OCI-LY1 (cell line): ENCODE measurements at regions not wholly inside any gene's neighbourhood (a gene's known extent, or its start where the extent isn't known, plus 50 kb on each side); places are given as distances from the start of the nearest gene placed in this dataset.

Source experiments
- H2AFZ ChIP-seq: fragments of 200-600 bp; sonication (generic), shearing (Covaris generic); 2 replicates; pipeline ENCODE4 v1.6.0; 2014; ENCODE audit warnings: antibody characterized with exemption, mild to moderate bottlenecking, low read length
- H3F3A ChIP-seq: fragments of 200-600 bp; sonication (generic), shearing (Covaris generic); 2 replicates; pipeline ENCODE4 v1.6.0; 2014; ENCODE audit warnings: mild to moderate bottlenecking, antibody characterized with exemption, low read length, moderate library complexity; ENCODE audit not compliant: insufficient read depth
- H3K27ac ChIP-seq: fragments of 200-600 bp; sonication (generic); 2 replicates; pipeline ENCODE4 v1.5.1; 2014; ENCODE audit warnings: low read length, mixed run types, mild to moderate bottlenecking, low read depth; ENCODE audit not compliant: poor library complexity, severe bottlenecking
- H3K27me3 ChIP-seq: fragments of 200-600 bp; sonication (generic); 2 replicates; pipeline ENCODE4 v1.6.0; 2014; ENCODE audit warnings: antibody characterized with exemption, mild to moderate bottlenecking, low read length, moderate library complexity; ENCODE audit not compliant: insufficient read depth
- H3K36me3 ChIP-seq: fragments of 200-600 bp; sonication (generic); 2 replicates; pipeline ENCODE4 v1.6.1; 2014; ENCODE audit warnings: mild to moderate bottlenecking, antibody characterized with exemption, low read length, moderate library complexity, mixed read lengths; ENCODE audit not compliant: insufficient read depth
- H3K4me1 ChIP-seq: fragments of 200-600 bp; sonication (generic); 2 replicates; pipeline ENCODE4 v1.5.1; 2014; ENCODE audit warnings: mild to moderate bottlenecking, low read length, moderate library complexity; ENCODE audit not compliant: insufficient read depth, severe bottlenecking
- H3K4me2 ChIP-seq: fragments of 200-600 bp; sonication (generic), shearing (Covaris generic); 2 replicates; pipeline ENCODE4 v1.6.1; 2014; ENCODE audit warnings: low read length
- H3K4me3 ChIP-seq: fragments of 200-600 bp; sonication (generic); 2 replicates; pipeline ENCODE4 v1.5.1; 2014; ENCODE audit warnings: low read length, low read depth, mild to moderate bottlenecking, mixed read lengths; ENCODE audit not compliant: poor library complexity, severe bottlenecking
- H3K79me2 ChIP-seq: fragments of 200-600 bp; shearing (Covaris generic); 2 replicates; pipeline ENCODE4 v1.6.1; 2016; ENCODE audit warnings: mixed run types, low read length, mixed read lengths; ENCODE audit not compliant: insufficient read depth
- H3K9ac ChIP-seq: fragments of 200-600 bp; sonication (generic), shearing (Covaris generic); 2 replicates; pipeline ENCODE4 v1.6.1; 2014; ENCODE audit warnings: mild to moderate bottlenecking, low read length, mixed read lengths
- H3K9me2 ChIP-seq: fragments of 200-600 bp; sonication (generic), shearing (Covaris generic); 2 replicates; pipeline ENCODE4 v1.6.1; 2014; ENCODE audit warnings: low read depth, mild to moderate bottlenecking, low read length, mixed read lengths
- H3K9me3 ChIP-seq: fragments of 200-600 bp; shearing (Covaris generic); 2 replicates; pipeline ENCODE4 v1.6.1; 2014; ENCODE audit warnings: low read length, mixed read lengths
- H4K20me1 ChIP-seq: fragments of 200-600 bp; sonication (generic), shearing (Covaris generic); 2 replicates; pipeline ENCODE4 v1.6.0; 2016; ENCODE audit warnings: mild to moderate bottlenecking, low read length; ENCODE audit not compliant: insufficient read depth
- CTCF ChIP-seq: fragments of 200-600 bp; sonication (generic), shearing (Covaris generic); IDR thresholded peaks from 2 replicates; pipeline ENCODE4 v1.5.1; 2017; ENCODE audit warnings: mild to moderate bottlenecking, antibody characterized with exemption, low read length, moderate library complexity, mixed read lengths
- EZH2 ChIP-seq: fragments of 200-600 bp; sonication (generic), shearing (Covaris generic); IDR thresholded peaks from 2 replicates; pipeline ENCODE4 v1.8.0; 2017; ENCODE audit warnings: borderline replicate concordance, mixed run types, mild to moderate bottlenecking, antibody characterized with exemption, low read length, moderate library complexity, mixed read lengths

- no peaks in the 10 kb centered on the region for H3K9me3 ChIP-seq
- no peaks in the 10 kb centered on the region for H3K79me2 ChIP-seq
- H3K4me2 ChIP-seq = no peak overlapping the region
- H3K4me1 ChIP-seq = peaks cover 3% of the 10 kb centered on the region
- 0 out of 2 replicates have a peak, but pooled peaks cover 3% of the 10 kb centered on the region for H3K36me3 ChIP-seq
- no peak overlapping the region for H3K27ac ChIP-seq
- TF ChIP-seq CTCF = no peak
- no peak for TF ChIP-seq EZH2
- H3K9me2 ChIP-seq = no peaks in the 10 kb centered on the region
- no peak overlapping the region for H2AFZ ChIP-seq
- no peaks in the 10 kb centered on the region for H3F3A ChIP-seq
- no peak overlapping the region for H3K4me3 ChIP-seq
- H3K27me3 ChIP-seq = no peaks in the 10 kb centered on the region
- H4K20me1 ChIP-seq = no peaks in the 10 kb centered on the region
- no peak overlapping the region for H3K9ac ChIP-seq
These were observed 525.5 kb upstream of the ZFP42 start for GRCh38 chr4:187470061-187470460.

DNA sequence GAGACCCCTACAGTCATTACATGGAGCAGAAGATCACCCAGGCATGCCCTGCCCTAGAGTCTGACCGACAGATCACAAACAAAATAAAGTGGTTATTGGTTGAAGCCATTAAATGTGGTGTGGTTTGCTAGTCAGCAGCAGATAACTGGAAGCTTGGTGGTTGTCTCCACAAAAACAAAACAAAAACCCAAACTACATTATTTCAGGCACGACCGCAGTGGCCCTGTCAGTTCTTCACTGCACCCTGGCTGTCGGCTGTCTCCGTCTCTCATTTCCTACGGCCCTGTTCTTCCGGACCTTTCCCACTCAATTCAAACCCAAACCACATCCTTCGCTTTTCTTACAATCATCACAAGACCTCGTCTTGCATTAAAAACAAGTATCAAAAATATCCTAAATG is 521.3 kb upstream of the ZFP42 start:
- no peaks in the 10 kb centered on the region for H3K27me3 ChIP-seq
- TF ChIP-seq EZH2 (no peak), CTCF (no peak)
- H3K4me3 ChIP-seq = no peak overlapping the region
- no peak overlapping the region for H3K27ac ChIP-seq
- H3K79me2 ChIP-seq = no peaks in the 10 kb centered on the region
- H3K9me3 ChIP-seq = no peaks in the 10 kb centered on the region
- peaks cover 21% of the 10 kb centered on the region for H3K4me1 ChIP-seq
- no peaks in the 10 kb centered on the region for H3K36me3 ChIP-seq
- no peak overlapping the region for H3K4me2 ChIP-seq
- no peaks in the 10 kb centered on the region for H4K20me1 ChIP-seq
- no peak overlapping the region for H3K9ac ChIP-seq
- no peaks in the 10 kb centered on the region for H3K9me2 ChIP-seq
- no peaks in the 10 kb centered on the region for H3F3A ChIP-seq
- H2AFZ ChIP-seq = no peak overlapping the region

GRCh38 chr4:187475901-187476300 is 519.7 kb upstream of the ZFP42 start:
- Histone ChIP-seq H3K4me3 (no peak overlapping the region), H4K20me1 (no peaks in the 10 kb centered on the region), H3K9ac (no peak overlapping the region), H3K4me1 (peaks cover 27% of the 10 kb centered on the region), H3K4me2 (no peak overlapping the region), H3F3A (no peaks in the 10 kb centered on the region), H2AFZ (no peak overlapping the region), H3K79me2 (no peaks in the 10 kb centered on the region), H3K9me3 (no peaks in the 10 kb centered on the region), H3K27me3 (no peaks in the 10 kb centered on the region), H3K27ac (no peak overlapping the region), H3K36me3 (no peaks in the 10 kb centered on the region), H3K9me2 (no peaks in the 10 kb centered on the region)
- no peak for TF ChIP-seq EZH2
- TF ChIP-seq CTCF = no peak
